Thyroid gland (tissue), 4 donors: ENCODE measurements at regions not wholly inside any gene's neighbourhood (a gene's known extent, or its start where the extent isn't known, plus 50 kb on each side); places are given as distances from the start of the nearest gene placed in this dataset.

Experiments
- DNase-seq, 2 donors: peaks; one replicate each; pipeline ENCODE4 v3.0.0-alpha.2; 2019
- H3K27ac ChIP-seq, 3 donors: fragments of 200-600 bp; sonication (generic); 1 replicate in 2 of 3; 2 replicates in 1 of 3; pipeline ENCODE4 v1.5.1; 2016 to 2019; ENCODE audit warnings: mild to moderate bottlenecking in 1 of 3, moderate library complexity in 1 of 3
- H3K27me3 ChIP-seq: fragments of 200-600 bp; sonication (generic); one replicate; pipeline ENCODE4 v1.5.1; 2019
- H3K36me3 ChIP-seq, 2 donors: fragments of 200-600 bp; sonication (generic); one replicate each; pipeline ENCODE4 v1.5.1; 2016 to 2019
- H3K4me1 ChIP-seq, 2 donors: fragments of 200-600 bp; sonication (generic); one replicate each; pipeline ENCODE4 v1.5.1; 2017 to 2019
- H3K4me3 ChIP-seq, 3 donors: fragments of 200-600 bp; sonication (generic); replicated peaks in 1 of 3; 1 replicate in 2 of 3; 2 replicates in 1 of 3; pipeline ENCODE4 v1.5.1; 2016; ENCODE audit warnings: mild to moderate bottlenecking in 1 of 3
- H3K9me3 ChIP-seq: fragments of 200-600 bp; sonication (generic); one replicate; pipeline ENCODE4 v1.5.1; 2017
- POLR2A ChIP-seq, 2 donors: fragments of 450-650 bp; IDR thresholded peaks; one replicate each; pipeline ENCODE4 v1.6.1; 2017; ENCODE audit warnings: antibody characterized with exemption in 2 of 2, mild to moderate bottlenecking in 2 of 2, moderate library complexity in 1 of 2
- WGBS, 2 donors: methylation state at CpG; one replicate each; pipeline ENCODE4 v1.1.5; 2017; 5-methylcytosine and 5-hydroxymethylcytosine counted together
- intact Hi-C: fragments of 100-400 bp; cut with DNase I; formaldehyde crosslinking; loops from one replicate; pipeline ENCODE4 v1.15.1; 2023
- TF ChIP-seq, protein P1 (sequence below), 6 experiments: fragments of 200-600 bp in 3 of 6; fragments of 450-650 bp in 3 of 6; sonication (generic) in 3 of 6; IDR thresholded peaks; one replicate each; pipeline ENCODE4 v1.5.1; 2016 to 2019; ENCODE audit warnings: antibody characterized with exemption in 6 of 6, mild to moderate bottlenecking in 2 of 6, inconsistent platforms in 1 of 6, moderate library complexity in 1 of 6

DNA sequence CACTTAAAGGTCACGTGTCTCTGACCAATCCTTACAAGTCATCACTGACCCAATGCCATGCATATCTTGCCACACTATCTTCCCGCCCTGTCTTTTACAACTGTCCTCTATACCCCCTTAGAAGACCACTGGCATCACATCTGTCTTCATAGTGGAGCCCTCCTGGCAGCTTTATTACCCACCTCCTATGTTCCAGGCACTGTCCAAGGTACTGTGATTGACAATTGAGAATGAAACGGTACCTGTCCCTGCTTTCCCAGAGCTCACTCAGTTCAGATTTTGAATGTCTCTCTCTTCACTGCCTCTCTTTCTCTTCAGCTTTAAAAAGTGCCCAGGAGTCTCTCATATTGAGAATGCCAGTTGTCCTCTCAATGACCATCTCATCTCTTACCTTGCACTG lies 88.6 kb downstream of the ARHGAP36 start:
- Histone ChIP-seq H3K4me1 (peaks cover 0 to 4% of the 10 kb centered on the region in 2 donors), H3K9me3 (no peaks in the 10 kb centered on the region), H3K36me3 (no peaks in the 10 kb centered on the region), H3K27ac (no peak overlapping the region), H3K4me3 (no peak overlapping the region), H3K27me3 (no peaks in the 10 kb centered on the region)
- 61 to 68% methylated on average over 3 of the region's 3 CpGs for WGBS, 2 donors
- TF ChIP-seq POLR2A (IDR thresholded peaks at IDR 0.05): no peak
- TF ChIP-seq, protein P1, sequence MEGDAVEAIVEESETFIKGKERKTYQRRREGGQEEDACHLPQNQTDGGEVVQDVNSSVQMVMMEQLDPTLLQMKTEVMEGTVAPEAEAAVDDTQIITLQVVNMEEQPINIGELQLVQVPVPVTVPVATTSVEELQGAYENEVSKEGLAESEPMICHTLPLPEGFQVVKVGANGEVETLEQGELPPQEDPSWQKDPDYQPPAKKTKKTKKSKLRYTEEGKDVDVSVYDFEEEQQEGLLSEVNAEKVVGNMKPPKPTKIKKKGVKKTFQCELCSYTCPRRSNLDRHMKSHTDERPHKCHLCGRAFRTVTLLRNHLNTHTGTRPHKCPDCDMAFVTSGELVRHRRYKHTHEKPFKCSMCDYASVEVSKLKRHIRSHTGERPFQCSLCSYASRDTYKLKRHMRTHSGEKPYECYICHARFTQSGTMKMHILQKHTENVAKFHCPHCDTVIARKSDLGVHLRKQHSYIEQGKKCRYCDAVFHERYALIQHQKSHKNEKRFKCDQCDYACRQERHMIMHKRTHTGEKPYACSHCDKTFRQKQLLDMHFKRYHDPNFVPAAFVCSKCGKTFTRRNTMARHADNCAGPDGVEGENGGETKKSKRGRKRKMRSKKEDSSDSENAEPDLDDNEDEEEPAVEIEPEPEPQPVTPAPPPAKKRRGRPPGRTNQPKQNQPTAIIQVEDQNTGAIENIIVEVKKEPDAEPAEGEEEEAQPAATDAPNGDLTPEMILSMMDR (IDR thresholded peaks at IDR 0.05): no peak
- DNase-seq: no peak
- intact Hi-C loops: no loop called here
